NOMO-1 treated with dmso at 0.1 percent for 144 hours (cell line): ENCODE measurements at regions not wholly inside any gene's neighbourhood (a gene's known extent, or its start where the extent isn't known, plus 50 kb on each side); places are given as distances from the start of the nearest gene placed in this dataset.

Experiments used
- DNase-seq: peaks from one replicate; lab custom pipeline; 2025; ENCODE audit not compliant: unreplicated experiment; lab: John Stamatoyannopoulos, UW

GRCh38 chr5:145708169-145708568, 127.0 kb downstream of the PRELID2 start:
- DNase-seq = no peak

- DNase-seq = no peak
Measured at GRCh38 chr5:145704724-145705123, 130.4 kb downstream of the PRELID2 start.

GRCh38 chr5:145703856-145704255, 131.3 kb downstream of the PRELID2 start:
- no peak for DNase-seq

GRCh38 chr5:145701404-145701803, 133.7 kb downstream of the PRELID2 start:
- no peak for DNase-seq

GRCh38 chr5:145699846-145700245, 135.3 kb downstream of the PRELID2 start:
- DNase-seq = no peak

GRCh38 chr5:145697251-145697990, 137.7 kb downstream of the PRELID2 start:
- DNase-seq = no peak

- DNase-seq = peak; percentile 80
Measured at GRCh38 chr5:145689235-145689634, 145.9 kb downstream of the PRELID2 start.

- DNase-seq = no peak
Measured at GRCh38 chr5:145687943-145688342, 147.2 kb downstream of the PRELID2 start.

- no peak for DNase-seq
Measured at GRCh38 chr5:145685417-145685816, 149.7 kb downstream of the PRELID2 start.

- no peak for DNase-seq
Measured at GRCh38 chr5:145683431-145683830, 151.7 kb downstream of the PRELID2 start.

GRCh38 chr5:145682197-145682899, 152.8 kb downstream of the PRELID2 start:
- DNase-seq = no peak

GRCh38 chr5:145681686-145682085, 153.5 kb downstream of the PRELID2 start:
- peak; percentile 7 for DNase-seq

- DNase-seq = no peak
Measured at GRCh38 chr5:145681216-145681615, 153.9 kb downstream of the PRELID2 start.

GRCh38 chr5:145680767-145681166, 154.4 kb downstream of the PRELID2 start:
- DNase-seq = no peak

GRCh38 chr5:145680169-145680568, 155.0 kb downstream of the PRELID2 start:
- no peak for DNase-seq

- DNase-seq = no peak
Measured at GRCh38 chr5:145678255-145678654, 156.9 kb downstream of the PRELID2 start.

- no peak for DNase-seq
Measured at GRCh38 chr5:145673786-145674185, 161.4 kb downstream of the PRELID2 start.

GRCh38 chr5:145668714-145669113, 166.4 kb downstream of the PRELID2 start:
- DNase-seq = no peak

GRCh38 chr5:145667742-145668141, 167.4 kb downstream of the PRELID2 start:
- no peak for DNase-seq

GRCh38 chr5:145666591-145666990, 168.6 kb downstream of the PRELID2 start:
- DNase-seq = no peak

- DNase-seq = no peak
Measured at GRCh38 chr5:145661737-145662485, 173.2 kb downstream of the PRELID2 start.
